NB4 (cell line): ENCODE measurements at regions not wholly inside any gene's neighbourhood (a gene's known extent, or its start where the extent isn't known, plus 50 kb on each side); places are given as distances from the start of the nearest gene placed in this dataset.

Experiments used
- CTCF ChIP-seq: IDR thresholded peaks from one replicate; pipeline ENCODE4 v1.5.1; 2012; ENCODE audit warnings: low read depth, low read length
- MYC ChIP-seq: IDR thresholded peaks from 2 replicates; pipeline ENCODE4 v1.6.1; 2011; ENCODE audit warnings: low read depth, low read length
- POLR2A ChIP-seq: IDR thresholded peaks from 2 replicates; pipeline ENCODE4 v1.6.1; 2011; ENCODE audit warnings: mild to moderate bottlenecking; ENCODE audit not compliant: insufficient read length; ENCODE audit errors: extremely low read depth

GRCh38 chr9:105143136-105143430 lies 101.4 kb upstream of the SLC44A1 start:
- no peak for TF ChIP-seq CTCF
- TF ChIP-seq POLR2A: no peak
- TF ChIP-seq MYC: no peak
